Type B pancreatic cell (in vitro differentiated cells): ENCODE measurements at regions not wholly inside any gene's neighbourhood (a gene's known extent, or its start where the extent isn't known, plus 50 kb on each side); places are given as distances from the start of the nearest gene placed in this dataset.

Source experiments
- DNase-seq: peaks from one replicate; pipeline ENCODE4 v3.0.0; 2021; ENCODE audit warnings: mixed read lengths; ENCODE audit not compliant: unreplicated experiment; ENCODE audit errors: extremely low spot score
- H3K27ac Mint-ChIP-seq: 2 replicates; pipeline ENCODE4 v1.8.0; 2021; ENCODE audit warnings: mild to moderate bottlenecking, mixed read lengths
- H3K27me3 Mint-ChIP-seq: 2 replicates; pipeline ENCODE4 v1.8.0; 2021; ENCODE audit warnings: mixed read lengths
- H3K36me3 Mint-ChIP-seq: 2 replicates; pipeline ENCODE4 v1.8.0; 2021; ENCODE audit warnings: mixed read lengths
- H3K4me1 Mint-ChIP-seq: one replicate; pipeline ENCODE4 v1.8.0; 2021; ENCODE audit warnings: mixed read lengths; ENCODE audit not compliant: unreplicated experiment
- H3K4me3 Mint-ChIP-seq: 2 replicates; pipeline ENCODE4 v1.8.0; 2021; ENCODE audit warnings: mild to moderate bottlenecking, mixed read lengths
- H3K9me3 Mint-ChIP-seq: 2 replicates; pipeline ENCODE4 v1.8.0; 2021; ENCODE audit warnings: mixed read lengths
- CTCF ChIP-seq: fragments of 200-600 bp; sonication (generic); conservative IDR thresholded peaks from 2 replicates; pipeline ENCODE4 v1.5.0; 2021; ENCODE audit warnings: antibody characterized with exemption, mild to moderate bottlenecking

DNA sequence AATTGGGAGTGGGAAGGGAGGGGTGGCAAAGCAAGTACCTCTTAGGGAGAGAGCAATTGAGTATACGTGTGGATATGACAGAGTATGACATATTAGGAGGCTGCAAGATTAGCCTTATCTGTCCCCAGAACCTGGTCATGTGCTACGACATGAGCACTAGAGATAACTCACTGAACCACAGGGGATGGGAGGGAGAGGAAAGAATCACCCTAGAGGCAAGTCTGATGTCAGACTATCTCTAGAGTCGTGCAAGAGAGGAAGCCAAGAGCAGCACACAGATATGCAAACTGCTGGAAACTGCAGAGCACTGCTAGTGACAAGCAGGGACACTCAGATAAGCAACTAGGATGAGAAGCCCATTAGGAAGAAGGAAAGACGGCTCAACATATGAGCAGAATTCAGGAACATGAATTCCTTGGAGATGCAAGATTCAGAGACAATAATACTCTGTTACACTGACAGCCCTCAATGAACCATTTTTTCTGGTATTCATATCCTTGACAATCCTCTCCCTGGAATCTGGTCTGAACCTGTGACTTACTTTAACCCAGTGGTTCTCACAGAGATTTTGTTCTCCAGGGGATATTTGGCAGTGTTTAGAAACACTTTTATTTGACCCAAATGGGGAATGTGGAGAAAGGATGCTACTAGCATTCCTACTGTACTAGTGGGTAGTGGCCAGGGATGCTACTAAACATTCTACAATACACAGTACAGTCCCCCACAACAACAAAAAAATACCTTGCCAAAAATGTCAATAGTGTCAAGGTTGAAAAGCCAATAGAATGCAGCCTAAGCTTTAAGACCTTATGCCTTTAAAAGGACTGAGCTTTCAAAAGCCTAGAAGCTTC, 84.0 kb upstream of the BMP2K start:
- no peak for DNase-seq

DNA sequence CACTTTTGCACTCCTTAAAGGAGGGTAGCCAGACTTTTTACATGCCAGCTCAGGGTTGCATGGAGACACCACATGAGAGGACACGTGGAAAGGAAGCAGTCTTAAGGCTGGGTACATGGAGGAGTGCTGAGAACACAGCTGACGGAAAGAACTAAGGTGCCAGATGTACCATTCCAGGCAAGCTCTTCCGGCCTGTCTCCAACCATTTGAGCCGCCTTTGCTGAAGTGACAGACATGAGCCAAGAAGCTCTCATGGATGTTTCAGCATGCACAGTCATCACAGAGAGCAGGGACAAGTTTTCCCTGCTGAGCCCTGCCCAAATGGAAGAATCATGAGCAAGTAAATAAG, 83.4 kb upstream of the BMP2K start:
- Mint-ChIP-seq H3K27ac (no peak overlapping the region), H3K27me3 (no peaks in the 10 kb centered on the region), H3K4me1 (no peaks in the 10 kb centered on the region), H3K4me3 (no peak overlapping the region), H3K9me3 (no peaks in the 10 kb centered on the region), H3K36me3 (no peaks in the 10 kb centered on the region)
- DNase-seq, result no peak
- no peak for TF ChIP-seq CTCF

More for the DNA sequence above, 84.0 kb upstream of the BMP2K start:
- no peaks in the 10 kb centered on the region for H3K9me3 Mint-ChIP-seq
- H3K27me3 Mint-ChIP-seq, result no peaks in the 10 kb centered on the region
- H3K4me3 Mint-ChIP-seq, result no peak overlapping the region
- no peaks in the 10 kb centered on the region for H3K4me1 Mint-ChIP-seq
- no peaks in the 10 kb centered on the region for H3K36me3 Mint-ChIP-seq
- no peak for TF ChIP-seq CTCF
- no peak overlapping the region for H3K27ac Mint-ChIP-seq

DNA sequence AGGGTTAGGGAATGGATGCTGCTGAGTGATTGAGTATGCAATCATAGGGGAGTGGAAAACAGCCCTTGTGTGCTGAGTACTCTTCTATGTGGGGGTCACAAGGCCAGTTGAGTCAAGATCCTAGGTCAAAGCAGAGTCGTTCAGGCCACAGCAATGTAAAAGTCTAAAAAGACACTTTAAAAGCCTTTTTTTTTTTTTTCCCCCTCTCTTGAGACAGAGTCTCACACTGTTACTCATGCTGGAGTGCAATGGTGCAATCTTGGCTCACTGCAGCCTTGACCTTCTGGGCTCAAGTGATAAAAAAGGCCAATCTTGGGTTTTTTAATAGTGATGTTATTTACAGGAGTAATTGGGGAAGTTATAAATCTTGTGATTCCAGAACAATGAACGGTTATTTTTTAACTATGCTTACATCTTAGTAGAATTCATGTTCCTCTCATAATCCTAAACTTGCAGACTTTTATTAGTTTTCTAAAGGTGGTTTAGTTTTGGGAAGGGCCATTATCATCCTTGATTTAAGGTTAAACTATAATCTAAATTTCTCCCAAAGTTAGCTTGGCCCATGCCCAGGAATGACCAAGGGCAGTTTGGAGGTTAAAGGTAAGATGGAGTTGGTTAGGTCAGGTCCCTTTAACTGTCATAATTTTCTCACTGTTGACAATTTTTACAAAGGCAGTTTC, 82.2 kb upstream of the BMP2K start:
- Mint-ChIP-seq H3K27ac (no peak overlapping the region), H3K4me3 (no peak overlapping the region), H3K9me3 (no peaks in the 10 kb centered on the region), H3K27me3 (no peaks in the 10 kb centered on the region), H3K4me1 (no peaks in the 10 kb centered on the region), H3K36me3 (no peaks in the 10 kb centered on the region)
- no peak for TF ChIP-seq CTCF
- DNase-seq, result no peak

- Mint-ChIP-seq H3K4me1 (no peaks in the 10 kb centered on the region), H3K9me3 (no peaks in the 10 kb centered on the region), H3K27ac (no peak overlapping the region), H3K36me3 (no peaks in the 10 kb centered on the region), H3K27me3 (no peaks in the 10 kb centered on the region), H3K4me3 (no peak overlapping the region)
- no peak for DNase-seq
- no peak for TF ChIP-seq CTCF
These were observed 81.7 kb upstream of the BMP2K start for GRCh38 chr4:78694457-78694787.

- no peaks in the 10 kb centered on the region for H3K27me3 Mint-ChIP-seq
- no peaks in the 10 kb centered on the region for H3K9me3 Mint-ChIP-seq
- H3K36me3 Mint-ChIP-seq, result no peaks in the 10 kb centered on the region
- DNase-seq, result no peak
- H3K4me3 Mint-ChIP-seq, result no peak overlapping the region
- H3K4me1 Mint-ChIP-seq, result no peaks in the 10 kb centered on the region
- no peak overlapping the region for H3K27ac Mint-ChIP-seq
- TF ChIP-seq CTCF, result no peak
These were observed 80.2 kb upstream of the BMP2K start for GRCh38 chr4:78695910-78696309.
